ENCODE measurements at regions not wholly inside any gene's neighbourhood (a gene's known extent, or its start where the extent isn't known, plus 50 kb on each side); places are given as distances from the start of the nearest gene placed in this dataset.

- TF ChIP-seq, protein P1, sequence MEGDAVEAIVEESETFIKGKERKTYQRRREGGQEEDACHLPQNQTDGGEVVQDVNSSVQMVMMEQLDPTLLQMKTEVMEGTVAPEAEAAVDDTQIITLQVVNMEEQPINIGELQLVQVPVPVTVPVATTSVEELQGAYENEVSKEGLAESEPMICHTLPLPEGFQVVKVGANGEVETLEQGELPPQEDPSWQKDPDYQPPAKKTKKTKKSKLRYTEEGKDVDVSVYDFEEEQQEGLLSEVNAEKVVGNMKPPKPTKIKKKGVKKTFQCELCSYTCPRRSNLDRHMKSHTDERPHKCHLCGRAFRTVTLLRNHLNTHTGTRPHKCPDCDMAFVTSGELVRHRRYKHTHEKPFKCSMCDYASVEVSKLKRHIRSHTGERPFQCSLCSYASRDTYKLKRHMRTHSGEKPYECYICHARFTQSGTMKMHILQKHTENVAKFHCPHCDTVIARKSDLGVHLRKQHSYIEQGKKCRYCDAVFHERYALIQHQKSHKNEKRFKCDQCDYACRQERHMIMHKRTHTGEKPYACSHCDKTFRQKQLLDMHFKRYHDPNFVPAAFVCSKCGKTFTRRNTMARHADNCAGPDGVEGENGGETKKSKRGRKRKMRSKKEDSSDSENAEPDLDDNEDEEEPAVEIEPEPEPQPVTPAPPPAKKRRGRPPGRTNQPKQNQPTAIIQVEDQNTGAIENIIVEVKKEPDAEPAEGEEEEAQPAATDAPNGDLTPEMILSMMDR (IDR thresholded peaks at IDR 0.05; ENCODE audit: control insufficient read depth, extremely low read depth, insufficient read depth) = no peak
- no peak for DNase-seq (ENCODE audit: low read depth)
- no peak overlapping the region for H3K4me3 ChIP-seq (ENCODE audit: low read depth, low read length)
These were observed 81.3 kb upstream of the FSTL5 start for GRCh38 chr4:162245051-162245450.

GRCh38 chr4:162241857-162242256 is 78.1 kb upstream of the FSTL5 start:
- DNase-seq (ENCODE audit: low read depth) = peak; percentile 21
- TF ChIP-seq, protein P1 (IDR thresholded peaks at IDR 0.05; ENCODE audit: control insufficient read depth, extremely low read depth, insufficient read depth) = no peak
- no peak overlapping the region for H3K4me3 ChIP-seq (ENCODE audit: low read depth, low read length)

DNA sequence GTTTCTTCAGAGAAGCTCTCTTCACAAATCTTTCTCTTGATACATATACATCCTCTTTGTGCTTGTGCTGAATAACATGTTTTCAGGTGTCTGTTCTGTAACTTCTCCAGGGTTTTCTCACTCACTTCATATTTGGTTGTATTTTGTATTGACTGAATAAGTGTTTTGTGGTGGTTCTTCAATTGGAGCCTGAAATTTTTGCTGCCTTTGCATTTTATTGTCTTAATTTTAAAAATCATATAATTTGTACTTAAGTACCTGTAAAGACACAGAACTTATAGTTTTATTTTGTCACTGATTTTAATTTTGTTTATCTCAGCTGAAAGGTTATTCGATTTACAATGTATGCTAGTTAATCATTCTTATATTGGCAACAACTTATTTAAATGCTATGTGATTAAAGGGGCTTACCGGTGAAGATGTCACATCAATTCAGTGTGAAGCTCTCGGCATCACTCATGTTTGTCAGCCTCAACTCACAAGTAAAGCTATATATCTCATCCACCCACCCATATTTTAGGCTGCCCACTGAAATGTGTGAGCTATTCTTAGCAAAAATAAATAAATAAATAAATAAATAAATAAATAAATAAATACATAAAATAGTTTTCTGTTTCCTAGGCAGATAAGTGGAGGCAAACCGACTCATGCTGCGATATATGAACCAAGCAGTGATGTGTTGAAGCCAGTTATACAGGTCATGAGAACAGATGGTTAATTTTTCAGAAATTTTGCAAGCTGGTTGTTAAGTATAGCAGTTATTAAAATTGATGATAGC is 76.4 kb upstream of the FSTL5 start:
- TF ChIP-seq, protein P1 (IDR thresholded peaks at IDR 0.05; ENCODE audit: control insufficient read depth, extremely low read depth, insufficient read depth) = no peak
- DNase-seq (ENCODE audit: low read depth) = no peak
- H3K4me3 ChIP-seq (ENCODE audit: low read depth, low read length) = no peak overlapping the region

DNA sequence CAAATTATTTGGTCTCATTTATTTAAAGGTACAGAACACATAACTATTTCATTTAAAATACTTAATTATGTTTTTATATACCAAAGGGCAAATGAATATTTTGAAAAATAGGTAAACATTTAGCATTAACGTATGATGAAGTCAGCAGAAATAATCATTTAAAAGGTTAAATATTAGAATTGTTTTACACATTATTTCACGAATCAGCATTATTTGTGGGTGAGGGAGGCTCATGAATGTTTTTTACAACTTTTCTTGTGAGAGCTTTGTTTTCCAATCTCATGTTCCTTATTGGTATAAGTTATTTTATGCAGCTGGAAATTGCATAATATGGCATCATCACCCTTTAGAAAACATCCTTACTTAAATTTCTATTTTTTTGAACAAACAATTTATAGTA is 73.9 kb upstream of the FSTL5 start:
- TF ChIP-seq, protein P1 (IDR thresholded peaks at IDR 0.05; ENCODE audit: control insufficient read depth, extremely low read depth, insufficient read depth) = no peak
- H3K4me3 ChIP-seq (ENCODE audit: low read depth, low read length) = no peak overlapping the region
- no peak for DNase-seq (ENCODE audit: low read depth)

DNA sequence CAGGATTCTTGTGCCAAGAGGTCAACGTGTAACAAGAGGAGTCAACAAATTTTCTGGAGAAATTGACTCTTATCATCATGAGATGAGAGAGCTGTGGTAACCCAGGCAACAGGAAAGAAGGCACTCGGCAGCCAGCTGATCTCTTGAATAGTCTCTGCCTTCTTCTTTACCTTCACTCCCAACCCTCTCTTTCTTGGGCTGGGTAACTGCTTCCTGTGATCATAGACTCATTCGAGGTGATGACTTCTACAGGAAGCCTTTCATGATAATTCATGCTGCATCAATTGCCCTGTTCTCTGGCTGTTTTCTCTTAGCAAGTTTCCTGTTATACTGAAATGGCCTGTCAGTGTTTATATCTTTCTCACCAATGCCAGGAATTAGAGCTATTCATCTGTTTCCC is 70.8 kb upstream of the FSTL5 start:
- no peak overlapping the region for H3K4me3 ChIP-seq (ENCODE audit: low read depth, low read length)
- TF ChIP-seq, protein P1 (IDR thresholded peaks at IDR 0.05; ENCODE audit: control insufficient read depth, extremely low read depth, insufficient read depth) = no peak
- no peak for DNase-seq (ENCODE audit: low read depth)

GRCh38 chr4:162232349-162232748 is 68.5 kb upstream of the FSTL5 start:
- TF ChIP-seq, protein P1 (IDR thresholded peaks at IDR 0.05; ENCODE audit: control insufficient read depth, extremely low read depth, insufficient read depth) = no peak
- no peak for DNase-seq (ENCODE audit: low read depth)
- H3K4me3 ChIP-seq (ENCODE audit: low read depth, low read length) = no peak overlapping the region

DNA sequence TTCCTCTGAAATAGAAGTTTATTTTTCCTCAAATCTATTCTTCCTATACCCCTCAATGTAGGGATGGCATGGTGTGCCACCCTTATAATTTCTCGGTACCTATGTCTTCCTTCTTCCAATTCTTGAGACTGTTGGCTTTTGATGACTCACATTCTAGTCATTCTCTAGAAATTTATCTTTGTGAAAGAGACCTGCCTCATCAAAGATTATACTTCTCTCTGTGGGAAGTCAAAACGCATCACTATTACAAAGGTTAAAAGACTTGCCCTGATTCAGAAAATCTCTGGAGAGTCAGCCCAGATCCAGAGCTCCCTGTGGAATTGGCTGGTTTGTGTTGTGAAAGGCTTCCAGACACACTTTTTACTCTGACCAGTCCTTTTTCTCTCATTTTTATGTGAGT is 65.9 kb upstream of the FSTL5 start:
- H3K4me3 ChIP-seq (ENCODE audit: low read depth, low read length) = no peak overlapping the region
- TF ChIP-seq, protein P1 (IDR thresholded peaks at IDR 0.05; ENCODE audit: control insufficient read depth, extremely low read depth, insufficient read depth) = no peak
- DNase-seq (ENCODE audit: low read depth) = no peak
